ELR (cell line): ENCODE measurements at regions not wholly inside any gene's neighbourhood (a gene's known extent, or its start where the extent isn't known, plus 50 kb on each side); places are given as distances from the start of the nearest gene placed in this dataset.

Experiments used
- DNase-seq: peaks from one replicate; pipeline ENCODE4 v3.0.0-alpha.2; 2015; ENCODE audit warnings: low read depth

DNA sequence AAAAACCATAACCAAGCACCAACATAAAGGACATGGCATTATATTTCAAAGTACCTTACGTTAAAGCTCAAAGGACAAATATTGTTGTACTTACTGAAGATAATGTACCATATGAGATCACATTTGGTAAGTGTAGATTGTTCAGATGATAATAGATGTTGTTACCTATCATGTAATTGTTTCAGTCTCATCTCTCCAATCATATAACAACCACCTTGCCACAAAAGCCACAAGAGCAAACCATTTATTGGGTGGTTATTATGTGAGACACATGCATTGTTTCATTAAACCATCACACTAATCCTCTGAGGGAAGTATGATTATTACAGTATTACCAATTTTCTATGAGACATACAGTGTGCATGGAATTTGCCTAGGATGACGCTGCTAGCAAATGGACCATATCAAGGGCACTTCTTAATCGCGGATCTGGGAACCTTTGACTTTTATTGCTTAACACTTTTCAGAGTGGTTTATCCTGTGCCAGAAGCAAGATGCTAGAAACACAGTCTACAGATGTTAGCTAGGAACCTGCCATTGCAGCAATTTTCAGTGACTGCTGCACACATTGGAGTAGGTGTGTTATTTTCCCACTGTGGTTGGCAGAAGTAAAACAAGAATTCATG, 149.8 kb upstream of the AKIRIN2 start:
- DNase-seq = no peak

DNA sequence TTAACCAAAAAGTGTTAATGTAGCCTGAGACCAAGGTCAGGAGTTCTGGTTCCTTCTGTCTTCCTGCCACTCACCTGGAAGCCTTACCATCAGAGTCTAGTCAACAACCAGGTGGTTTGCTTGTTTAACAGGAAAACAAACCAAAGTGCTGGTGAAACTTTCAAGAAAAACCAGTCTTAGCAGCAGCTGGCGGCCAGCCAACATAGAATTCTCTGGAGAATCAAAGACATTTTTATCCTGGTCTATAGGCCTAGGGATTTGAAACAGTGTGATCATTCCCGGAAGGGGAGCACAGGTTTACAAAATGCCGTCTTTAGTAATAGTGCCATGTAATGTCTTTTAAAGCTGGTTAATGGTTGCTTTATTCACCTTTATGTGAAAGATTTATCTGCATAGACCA, 146.6 kb upstream of the AKIRIN2 start:
- DNase-seq = no peak

- DNase-seq = no peak
Observed at GRCh38 chr6:87847830-87848210, 145.8 kb upstream of the AKIRIN2 start.

- no peak for DNase-seq
Observed at GRCh38 chr6:87847135-87847829, 145.2 kb upstream of the AKIRIN2 start.

GRCh38 chr6:87846434-87846833, 144.4 kb upstream of the AKIRIN2 start:
- DNase-seq = no peak

DNA sequence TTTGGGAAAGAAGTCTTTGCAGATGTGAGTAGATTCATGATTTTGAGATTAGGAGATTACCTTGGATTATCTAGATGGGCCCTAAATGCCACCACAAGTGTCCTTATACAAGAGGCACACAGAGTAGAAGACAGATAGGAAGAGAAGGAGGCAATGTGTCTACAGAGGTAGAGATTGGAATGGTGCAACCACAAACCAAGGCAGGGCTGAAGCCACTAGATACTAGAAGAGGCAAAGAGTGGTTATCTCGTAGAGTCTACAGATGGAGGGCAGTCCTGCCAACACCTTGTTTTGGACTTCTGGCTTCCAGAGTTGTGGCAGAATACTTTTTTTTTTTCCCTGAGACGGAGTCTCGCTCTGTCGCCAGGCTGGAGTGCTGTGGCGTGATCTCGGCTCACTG, 138.3 kb upstream of the AKIRIN2 start:
- no peak for DNase-seq

GRCh38 chr6:87837876-87838275, 135.8 kb upstream of the AKIRIN2 start:
- DNase-seq = no peak

- DNase-seq = no peak
Observed at GRCh38 chr6:87837444-87837843, 135.4 kb upstream of the AKIRIN2 start.

- DNase-seq = peak; percentile 60
Observed at GRCh38 chr6:87832025-87832825, 130.2 kb upstream of the AKIRIN2 start.

DNA sequence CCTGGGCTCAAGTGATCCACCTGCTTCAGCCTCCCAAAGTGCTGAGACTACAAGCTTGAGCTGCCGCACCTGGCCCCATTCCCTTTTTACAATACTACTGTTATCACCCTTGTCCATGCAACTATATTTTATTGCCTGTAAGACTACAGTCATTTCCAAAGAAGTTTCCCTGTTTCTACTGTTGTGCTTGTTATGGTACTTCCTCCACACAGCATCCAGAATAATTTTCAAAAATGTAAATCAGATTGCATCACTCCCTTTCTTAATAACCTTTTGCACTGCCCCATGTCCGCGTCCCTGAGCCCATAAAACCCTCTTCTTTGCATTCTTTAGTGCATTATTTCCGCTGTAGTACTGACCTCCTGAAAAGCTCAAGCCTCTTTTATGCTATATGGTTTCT, 128.9 kb upstream of the AKIRIN2 start:
- DNase-seq = no peak

GRCh38 chr6:87829622-87830121, 127.6 kb upstream of the AKIRIN2 start:
- DNase-seq = no peak

GRCh38 chr6:87828044-87828443, 126.0 kb upstream of the AKIRIN2 start:
- no peak for DNase-seq

GRCh38 chr6:87827346-87827745, 125.3 kb upstream of the AKIRIN2 start:
- DNase-seq = no peak

DNA sequence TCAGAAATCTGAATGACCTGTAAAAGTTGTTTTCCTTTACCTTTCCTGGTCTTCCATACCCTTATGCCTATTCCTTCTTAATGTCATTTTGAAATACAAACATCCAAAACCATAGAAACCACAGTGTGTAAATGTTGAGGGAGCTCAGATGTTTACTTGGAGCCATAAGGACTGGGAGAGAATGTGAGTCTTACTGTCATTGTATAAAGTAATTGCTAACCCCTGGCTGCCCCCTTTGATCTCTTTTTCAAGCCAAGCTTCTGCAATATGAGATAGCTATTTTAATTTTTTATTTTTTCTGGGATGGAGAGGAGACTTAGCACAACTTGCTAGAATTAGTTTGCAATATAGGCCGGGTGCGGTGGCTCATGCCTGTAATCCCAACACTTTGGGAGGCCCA, 124.4 kb upstream of the AKIRIN2 start:
- DNase-seq = no peak

DNA sequence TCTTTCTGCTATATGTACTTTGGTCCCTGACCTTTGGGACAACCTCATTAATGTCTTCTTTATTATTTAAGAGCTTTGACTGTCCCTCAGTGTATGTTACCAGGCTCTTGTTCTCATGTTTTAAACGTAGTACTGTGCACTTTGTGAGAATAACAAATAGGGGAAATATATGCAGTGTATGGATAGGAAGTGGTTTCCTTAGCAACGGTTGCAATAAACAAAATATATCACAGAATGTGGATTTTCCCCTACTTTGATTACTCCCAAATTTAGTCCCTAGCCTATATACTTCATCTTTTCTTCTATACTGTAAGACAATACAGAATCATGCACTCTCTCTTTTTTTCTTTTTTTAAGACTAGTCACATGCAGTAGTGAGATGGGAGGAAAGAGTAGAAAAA, 123.8 kb upstream of the AKIRIN2 start:
- no peak for DNase-seq

DNA sequence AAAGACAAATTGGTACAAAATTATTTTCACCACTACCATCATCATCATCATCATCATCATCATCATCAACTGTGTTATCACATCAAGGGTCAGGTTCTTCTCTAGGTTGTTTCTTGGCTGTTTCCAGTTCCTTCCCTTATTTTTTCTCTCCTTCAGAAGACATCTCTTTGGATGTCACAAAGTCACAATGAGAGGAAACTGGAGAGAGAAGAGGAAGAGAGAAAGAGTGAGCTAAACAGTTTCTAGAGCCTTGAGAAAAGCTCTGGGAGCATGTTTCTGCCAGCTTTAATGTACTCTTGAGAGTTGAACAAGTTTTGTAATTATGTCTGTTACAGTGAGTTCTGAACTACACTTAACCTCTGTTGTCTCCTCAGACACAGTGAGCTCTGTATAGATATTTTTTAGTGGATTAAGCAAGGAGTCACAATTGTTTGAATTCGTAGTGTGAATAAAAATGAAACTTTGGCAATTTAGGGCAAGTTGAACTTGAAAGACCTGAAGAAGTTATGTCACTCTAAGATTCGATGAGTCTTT, 123.0 kb upstream of the AKIRIN2 start:
- DNase-seq = no peak

DNA sequence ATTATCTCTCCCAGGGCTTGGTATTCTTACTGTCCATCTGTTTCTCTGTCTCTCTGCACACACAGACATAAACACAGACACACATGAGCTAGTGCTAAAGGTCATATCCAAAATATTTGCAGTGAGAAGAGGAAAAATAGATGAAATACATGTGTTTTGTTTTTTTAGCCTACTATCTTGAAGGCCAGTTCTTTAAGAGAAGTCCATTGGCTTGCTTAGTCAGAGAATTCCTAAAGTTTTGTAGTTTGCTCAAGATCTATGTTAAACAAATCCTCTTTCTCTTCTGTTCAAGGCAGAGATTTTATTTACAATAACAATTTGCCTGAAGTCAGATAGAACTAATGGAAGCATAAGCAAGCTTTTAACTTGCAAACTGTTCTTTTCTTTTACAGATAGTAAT, 120.0 kb upstream of the AKIRIN2 start:
- no peak for DNase-seq

GRCh38 chr6:87820343-87820984, 118.4 kb upstream of the AKIRIN2 start:
- DNase-seq = no peak

GRCh38 chr6:87817183-87817582, 115.2 kb upstream of the AKIRIN2 start:
- DNase-seq = no peak

GRCh38 chr6:87815449-87815848, 113.4 kb upstream of the AKIRIN2 start:
- DNase-seq = no peak

DNA sequence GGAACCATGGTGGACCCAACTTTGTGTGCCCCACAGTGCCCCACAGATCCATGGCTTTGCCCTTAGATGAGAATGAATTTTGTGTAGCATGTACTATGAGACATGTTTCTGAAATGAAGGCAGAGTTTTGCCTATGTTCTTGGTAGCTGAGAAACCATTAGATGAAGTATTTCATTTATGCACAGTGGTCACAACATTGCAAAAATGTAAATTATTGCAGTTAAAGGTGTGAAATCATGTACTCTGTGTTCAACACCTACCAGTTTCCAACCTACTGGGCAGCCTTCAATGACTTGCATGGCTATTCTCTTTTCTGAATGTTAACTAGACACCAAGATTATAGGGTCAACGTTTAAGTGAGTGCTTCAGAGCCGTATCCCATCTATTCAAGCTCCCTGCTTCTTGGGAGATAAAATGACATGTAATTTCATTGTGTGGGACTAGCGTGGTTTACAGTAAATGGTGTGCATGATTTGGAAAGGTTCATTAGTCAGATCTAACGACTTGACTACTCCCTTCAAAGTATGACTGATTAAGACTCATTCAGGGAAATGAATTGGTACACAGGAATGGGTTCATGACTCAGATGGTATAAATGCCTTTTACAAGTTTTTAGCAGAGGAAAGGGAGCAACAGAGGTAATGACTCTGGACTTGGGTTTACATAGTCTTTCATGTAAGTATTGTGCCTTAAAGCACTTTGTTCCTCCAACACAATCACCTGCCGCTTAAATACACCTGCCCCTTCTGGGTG, 106.1 kb upstream of the AKIRIN2 start:
- DNase-seq = peak; percentile 81

GRCh38 chr6:87807475-87807874, 105.4 kb upstream of the AKIRIN2 start:
- no peak for DNase-seq
